Common myeloid progenitor, CD34-positive (primary cell): ENCODE measurements at regions not wholly inside any gene's neighbourhood (a gene's known extent, or its start where the extent isn't known, plus 50 kb on each side); places are given as distances from the start of the nearest gene placed in this dataset.

Experiments used
- CTCF ChIA-PET: fragments of 350-600 bp; sonication (Branson Sonifier 250); formaldehyde crosslinking; loops from one replicate; lab custom pipeline; 2021; ENCODE audit warnings: antibody characterized with exemption; lab: Charles Lee
- POLR2A ChIA-PET: fragments of 350-600 bp; sonication (Branson Sonifier 250); formaldehyde crosslinking; loops from one replicate; lab custom pipeline; 2021; ENCODE audit warnings: antibody characterized with exemption; lab: Charles Lee
- DNase-seq, 3 donors: peaks; one replicate each; pipeline versions ENCODE4 v3.0.0 to v3.0.0-alpha.2; 2013
- H3K27ac ChIP-seq, 2 experiments: 1 replicate in 1 of 2; 2 replicates in 1 of 2; pipeline ENCODE4 v1.7.0; 2013; ENCODE audit warnings: inconsistent platforms in 2 of 2, low read length in 2 of 2, mild to moderate bottlenecking in 2 of 2, low read depth in 1 of 2, moderate library complexity in 1 of 2; ENCODE audit not compliant: severe bottlenecking in 2 of 2, insufficient read depth in 1 of 2, poor library complexity in 1 of 2
- H3K27me3 ChIP-seq, 5 experiments: replicated peaks in 2 of 5; 1 replicate in 3 of 5; 2 replicates in 2 of 5; pipeline versions ENCODE4 v1.6.1 to v1.7.0; 2013; ENCODE audit warnings: low read length in 4 of 5, mild to moderate bottlenecking in 2 of 5, moderate library complexity in 2 of 5, inconsistent platforms in 1 of 5; ENCODE audit not compliant: insufficient read depth in 5 of 5, control insufficient read depth in 4 of 5
- H3K36me3 ChIP-seq, 4 experiments: 1 replicate in 2 of 4; 2 replicates in 2 of 4; pipeline versions ENCODE4 v1.6.1 to v1.7.0; 2013; ENCODE audit warnings: low read length in 3 of 4, control low read depth in 1 of 4, mild to moderate bottlenecking in 1 of 4; ENCODE audit not compliant: control insufficient read depth in 4 of 4, insufficient read depth in 4 of 4
- H3K4me1 ChIP-seq, 4 experiments: 1 replicate in 3 of 4; 2 replicates in 1 of 4; pipeline versions ENCODE4 v1.6.1 to v1.7.1; 2013; ENCODE audit warnings: low read length in 3 of 4, mild to moderate bottlenecking in 3 of 4, control low read depth in 1 of 4, inconsistent platforms in 1 of 4, moderate library complexity in 1 of 4; ENCODE audit not compliant: control insufficient read depth in 4 of 4, insufficient read depth in 4 of 4; ENCODE audit errors: control extremely low read depth in 1 of 4
- H3K4me3 ChIP-seq, 7 experiments: 1 replicate in 4 of 7; 2 replicates in 3 of 7; pipeline versions ENCODE4 v1.5.1 to v1.7.0; 2013; ENCODE audit warnings: mild to moderate bottlenecking in 7 of 7, low read length in 6 of 7, moderate library complexity in 6 of 7, inconsistent platforms in 2 of 7, low read depth in 2 of 7, control low read depth in 1 of 7; ENCODE audit not compliant: insufficient read depth in 4 of 7, control insufficient read depth in 1 of 7; ENCODE audit errors: extremely low read depth in 1 of 7
- H3K9me3 ChIP-seq, 5 experiments: 1 replicate in 4 of 5; 2 replicates in 1 of 5; pipeline versions ENCODE4 v1.6.1 to v1.7.1; 2013; ENCODE audit warnings: low read length in 4 of 5, mild to moderate bottlenecking in 2 of 5, inconsistent platforms in 1 of 5, low read depth in 1 of 5, moderate library complexity in 1 of 5; ENCODE audit not compliant: control insufficient read depth in 4 of 5, insufficient read depth in 2 of 5; ENCODE audit errors: control extremely low read depth in 1 of 5
- WGBS: methylation state at CpG from one replicate; pipeline ENCODE4 v1.1.5; 2013; ENCODE audit not compliant: insufficient coverage; 5-methylcytosine and 5-hydroxymethylcytosine counted together

- peaks cover 0 to 6% (median 0%) of the 10 kb centered on the region in 5 experiments for H3K9me3 ChIP-seq
- no peaks in the 10 kb centered on the region for H3K36me3 ChIP-seq
- H3K27me3 ChIP-seq, result no peaks in the 10 kb centered on the region
- H3K4me3 ChIP-seq, result no peak overlapping the region
- DNase-seq, result no peak
- 99% methylated on average over 6 of the region's 7 CpGs for WGBS
- CTCF ChIA-PET, result interaction anchor here (0.8 kb wide), 1 partner anchor 14 kb away, joined by 3 read pairs; no protein-coding TSS in a partner anchor
- H3K4me1 ChIP-seq, result peaks cover 2 to 18% (median 5%) of the 10 kb centered on the region in 4 experiments
- no peak overlapping the region for H3K27ac ChIP-seq
- POLR2A ChIA-PET, result no interaction called here
Measured at GRCh38 chr21:14757533-14758327, 211.6 kb upstream of the SAMSN1 start.

GRCh38 chr21:14755086-14755485 is 209.0 kb upstream of the SAMSN1 start:
- Histone ChIP-seq H3K27ac (no peak overlapping the region), H3K4me1 (peaks cover 0 to 8% (median 0%) of the 10 kb centered on the region in 4 experiments), H3K9me3 (peaks cover 0 to 6% (median 0%) of the 10 kb centered on the region in 5 experiments), H3K27me3 (no peaks in the 10 kb centered on the region), H3K36me3 (no peaks in the 10 kb centered on the region), H3K4me3 (no peak overlapping the region)
- no peak for DNase-seq
- WGBS, result no CpG with 5 or more reads among the region's 1 CpG
- ChIA-PET CTCF (no interaction called here), POLR2A (no interaction called here)

- peak overlapping the region in 1 of 2 experiments; percentile 78 for H3K27ac ChIP-seq
- ChIA-PET CTCF (interaction anchor here (1.6 kb wide), 1 partner anchor 8 kb away, joined by 5 read pairs; no protein-coding TSS in a partner anchor), POLR2A (no interaction called here)
- no peak overlapping the region for H3K4me3 ChIP-seq
- peaks cover 0 to 8% (median 0%) of the 10 kb centered on the region in 4 experiments for H3K4me1 ChIP-seq
- no peaks in the 10 kb centered on the region for H3K36me3 ChIP-seq
- no CpG with 5 or more reads among the region's 2 CpGs for WGBS
- H3K9me3 ChIP-seq, result peaks cover 0 to 6% (median 0%) of the 10 kb centered on the region in 5 experiments
- no peaks in the 10 kb centered on the region for H3K27me3 ChIP-seq
- DNase-seq, result no peak
Measured at GRCh38 chr21:14754682-14755081, 208.6 kb upstream of the SAMSN1 start.

- H3K4me3 ChIP-seq, result no peak overlapping the region
- peaks cover 0 to 6% (median 0%) of the 10 kb centered on the region in 5 experiments for H3K9me3 ChIP-seq
- no CpG with 5 or more reads among the region's 1 CpG for WGBS
- CTCF ChIA-PET, result interaction anchor here (1.6 kb wide), 1 partner anchor 8 kb away, joined by 5 read pairs; no protein-coding TSS in a partner anchor
- no peaks in the 10 kb centered on the region for H3K27me3 ChIP-seq
- no peaks in the 10 kb centered on the region for H3K36me3 ChIP-seq
- peaks cover 0 to 8% (median 0%) of the 10 kb centered on the region in 4 experiments for H3K4me1 ChIP-seq
- peak overlapping the region in 1 of 2 experiments; percentile 78 for H3K27ac ChIP-seq
- POLR2A ChIA-PET, result interaction anchor here (0.5 kb wide), 1 partner anchor 135 kb away, joined by 3 read pairs; no protein-coding TSS in a partner anchor
- no peak for DNase-seq
Measured at GRCh38 chr21:14754259-14754604, 208.1 kb upstream of the SAMSN1 start.

GRCh38 chr21:14753466-14754258 is 207.5 kb upstream of the SAMSN1 start:
- DNase-seq, result peak; percentile 44 to 87 (median 78)
- ChIA-PET POLR2A (interaction anchor here (0.5 kb wide), 1 partner anchor 135 kb away, joined by 3 read pairs; no protein-coding TSS in a partner anchor), CTCF (interaction anchor here (1.6 kb wide), 1 partner anchor 9 kb away, joined by 5 read pairs; no protein-coding TSS in a partner anchor)
- 100% methylated on average over 1 of the region's 2 CpGs for WGBS
- peaks cover 0 to 8% (median 0%) of the 10 kb centered on the region in 4 experiments for H3K4me1 ChIP-seq
- H3K27ac ChIP-seq, result peak overlapping the region in 1 of 2 experiments; percentile 78
- H3K36me3 ChIP-seq, result no peaks in the 10 kb centered on the region
- peaks cover 0 to 6% (median 0%) of the 10 kb centered on the region in 5 experiments for H3K9me3 ChIP-seq
- no peaks in the 10 kb centered on the region for H3K27me3 ChIP-seq
- H3K4me3 ChIP-seq, result no peak overlapping the region

DNA sequence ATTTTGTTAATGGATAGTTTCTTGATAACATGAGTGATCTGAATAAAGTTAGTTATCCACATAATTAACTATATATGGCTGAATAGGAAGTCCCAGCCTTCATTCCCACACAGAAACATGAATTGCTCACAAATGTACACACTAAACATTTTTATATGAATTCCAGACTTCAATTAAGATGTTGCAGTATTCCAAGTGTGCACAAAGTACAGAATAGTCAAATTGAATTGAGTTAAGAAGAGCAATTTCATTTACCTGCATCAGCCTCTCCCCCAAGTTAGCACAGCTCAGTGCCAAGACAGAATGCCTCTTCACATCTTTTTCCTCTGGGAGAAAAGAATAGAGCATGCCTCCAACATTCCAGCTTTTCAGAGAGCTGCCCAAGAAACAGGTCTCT is 207.0 kb upstream of the SAMSN1 start:
- POLR2A ChIA-PET, result no interaction called here
- H3K9me3 ChIP-seq, result peaks cover 0 to 6% (median 0%) of the 10 kb centered on the region in 5 experiments

More for the DNA sequence above, 207.0 kb upstream of the SAMSN1 start:
- Histone ChIP-seq H3K27ac (peak overlapping the region in 1 of 2 experiments; percentile 78), H3K36me3 (no peaks in the 10 kb centered on the region), H3K4me1 (peaks cover 0 to 8% (median 0%) of the 10 kb centered on the region in 4 experiments), H3K27me3 (no peaks in the 10 kb centered on the region), H3K4me3 (no peak overlapping the region)
- no peak for DNase-seq
- CTCF ChIA-PET, result interaction anchor here (1.6 kb wide), 1 partner anchor 9 kb away, joined by 5 read pairs; no protein-coding TSS in a partner anchor
